ENCODE measurements at regions not wholly inside any gene's neighbourhood (a gene's known extent, or its start where the extent isn't known, plus 50 kb on each side); places are given as distances from the start of the nearest gene placed in this dataset.

- TF ChIP-seq CTCF (IDR thresholded peaks at IDR 0.05) (no peak), NFIC (IDR thresholded peaks at IDR 0.05; ENCODE audit: borderline replicate concordance) (no peak)
Measured at GRCh38 chr5:8943301-8943700, 602.6 kb downstream of the SEMA5A start.

Measured in SK-N-SH (cell line).